Upper lobe of left lung (tissue), 6 donors: ENCODE measurements at regions not wholly inside any gene's neighbourhood (a gene's known extent, or its start where the extent isn't known, plus 50 kb on each side); places are given as distances from the start of the nearest gene placed in this dataset.

Experiments used
- ATAC-seq, 2 donors: fragments of 200-7000 bp; cut with Tn5 transposase; one replicate each; pipeline ENCODE4 v1.9.1; 2022; ENCODE audit warnings: mild to moderate bottlenecking in 2 of 2, moderate library complexity in 2 of 2; ENCODE audit not compliant: low FRiP score in 2 of 2
- DNase-seq, 2 donors: peaks; one replicate each; pipeline ENCODE4 v3.0.0-alpha.2; 2019 to 2020
- H3K27ac ChIP-seq, 4 donors: fragments of 200-600 bp; sonication (generic); one replicate each; pipeline ENCODE4 v1.5.1; 2016 to 2019
- H3K27me3 ChIP-seq, 4 donors: fragments of 200-600 bp; sonication (generic); one replicate each; pipeline ENCODE4 v1.5.1; 2017 to 2019
- H3K36me3 ChIP-seq, 4 donors: fragments of 200-600 bp; sonication (generic); one replicate each; pipeline ENCODE4 v1.5.1; 2016 to 2019
- H3K4me1 ChIP-seq, 4 donors: fragments of 200-600 bp; sonication (generic); one replicate each; pipeline ENCODE4 v1.5.1; 2018 to 2019
- H3K4me3 ChIP-seq, 4 donors: fragments of 200-600 bp; sonication (generic); one replicate each; pipeline ENCODE4 v1.5.1; 2017 to 2019; ENCODE audit warnings: mild to moderate bottlenecking in 2 of 4, moderate library complexity in 1 of 4
- H3K9me3 ChIP-seq, 4 donors: fragments of 200-600 bp; sonication (generic); one replicate each; pipeline ENCODE4 v1.5.1; 2018 to 2019
- EP300 ChIP-seq, 4 donors: sonication (generic); formaldehyde crosslinking; IDR thresholded peaks; one replicate each; pipeline ENCODE4 v1.5.1; 2017; ENCODE audit warnings: antibody characterized with exemption in 4 of 4, control low read depth in 2 of 4
- POLR2A ChIP-seq, 4 donors: fragments of 450-650 bp; IDR thresholded peaks; one replicate each; pipeline ENCODE4 v1.5.1; 2016 to 2017; ENCODE audit warnings: antibody characterized with exemption in 4 of 4, mild to moderate bottlenecking in 2 of 4
- POLR2AphosphoS5 ChIP-seq, 2 donors: sonication (generic); formaldehyde crosslinking; IDR thresholded peaks; one replicate each; pipeline ENCODE4 v1.5.1; 2017; ENCODE audit warnings: antibody characterized with exemption in 2 of 2
- WGBS, 2 donors: methylation state at CpG; one replicate each; pipeline ENCODE4 v1.1.5; 2017 to 2018; 5-methylcytosine and 5-hydroxymethylcytosine counted together
- TF ChIP-seq, protein P1 (sequence below), 6 experiments: fragments of 450-650 bp in 4 of 6; fragments of 200-600 bp in 2 of 6; sonication (generic) in 2 of 6; IDR thresholded peaks; one replicate each; pipeline ENCODE4 v1.5.1; 2016 to 2019; ENCODE audit warnings: antibody characterized with exemption in 6 of 6
- donor health status: DM: no; HTN: no; CAD: no; lungs with moderate emphysema.
- donor health status: DM: no; HTN: yes; CAD: no; lungs with severe emphysema.

DNA sequence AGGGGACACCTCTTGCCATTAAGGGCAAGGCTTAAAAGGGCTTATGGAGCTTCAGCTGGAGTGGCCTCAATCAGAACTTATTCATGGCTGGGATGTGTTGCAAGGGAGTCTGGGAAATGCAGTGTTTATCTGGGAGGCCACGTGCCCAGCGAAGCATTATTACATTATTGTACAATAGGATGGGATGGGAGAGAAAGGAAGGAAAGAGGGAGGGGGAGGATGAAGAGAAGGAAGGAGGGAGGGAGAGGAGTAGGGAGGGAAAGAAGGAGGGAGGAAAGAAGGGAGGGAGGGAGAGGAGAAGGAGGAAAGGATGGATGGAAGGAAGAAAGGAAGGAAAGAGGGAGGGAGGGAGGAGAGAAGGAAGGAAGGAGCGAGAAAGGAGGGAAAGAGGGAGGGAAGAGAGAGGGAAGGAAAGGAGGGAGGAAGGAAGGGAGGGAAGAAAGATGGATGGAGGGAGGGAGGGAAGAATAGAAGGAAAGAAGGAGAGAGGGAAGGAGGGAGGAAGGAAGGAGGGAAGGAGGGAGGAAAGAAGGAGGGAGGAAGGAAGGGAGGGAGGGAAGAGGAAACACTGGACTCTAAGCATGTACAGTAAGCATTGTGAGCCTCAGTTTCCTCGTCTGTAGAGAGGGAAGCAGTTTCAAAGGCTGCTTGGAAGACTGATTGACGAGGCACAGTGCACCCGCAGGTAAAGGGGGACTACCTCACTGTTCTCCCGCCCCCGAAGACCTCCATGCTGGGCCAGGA lies 62.2 kb downstream of the MYEOV start:
- no peak for DNase-seq
- Histone ChIP-seq H3K36me3 (no peaks in the 10 kb centered on the region), H3K4me3 (no peak overlapping the region), H3K27me3 (no peaks in the 10 kb centered on the region), H3K9me3 (peaks cover 0 to 8% (median 0%) of the 10 kb centered on the region in 4 donors), H3K4me1 (no peaks in the 10 kb centered on the region), H3K27ac (no peak overlapping the region)
- TF ChIP-seq, protein P1, sequence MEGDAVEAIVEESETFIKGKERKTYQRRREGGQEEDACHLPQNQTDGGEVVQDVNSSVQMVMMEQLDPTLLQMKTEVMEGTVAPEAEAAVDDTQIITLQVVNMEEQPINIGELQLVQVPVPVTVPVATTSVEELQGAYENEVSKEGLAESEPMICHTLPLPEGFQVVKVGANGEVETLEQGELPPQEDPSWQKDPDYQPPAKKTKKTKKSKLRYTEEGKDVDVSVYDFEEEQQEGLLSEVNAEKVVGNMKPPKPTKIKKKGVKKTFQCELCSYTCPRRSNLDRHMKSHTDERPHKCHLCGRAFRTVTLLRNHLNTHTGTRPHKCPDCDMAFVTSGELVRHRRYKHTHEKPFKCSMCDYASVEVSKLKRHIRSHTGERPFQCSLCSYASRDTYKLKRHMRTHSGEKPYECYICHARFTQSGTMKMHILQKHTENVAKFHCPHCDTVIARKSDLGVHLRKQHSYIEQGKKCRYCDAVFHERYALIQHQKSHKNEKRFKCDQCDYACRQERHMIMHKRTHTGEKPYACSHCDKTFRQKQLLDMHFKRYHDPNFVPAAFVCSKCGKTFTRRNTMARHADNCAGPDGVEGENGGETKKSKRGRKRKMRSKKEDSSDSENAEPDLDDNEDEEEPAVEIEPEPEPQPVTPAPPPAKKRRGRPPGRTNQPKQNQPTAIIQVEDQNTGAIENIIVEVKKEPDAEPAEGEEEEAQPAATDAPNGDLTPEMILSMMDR (IDR thresholded peaks at IDR 0.05), result no peak
- TF ChIP-seq POLR2A (IDR thresholded peaks at IDR 0.05) (no peak), EP300 (IDR thresholded peaks at IDR 0.05) (no peak), POLR2AphosphoS5 (IDR thresholded peaks at IDR 0.05) (no peak)
- 84 to 91% methylated on average over 8 of the region's 8 CpGs for WGBS, 2 donors
- no peak for ATAC-seq

DNA sequence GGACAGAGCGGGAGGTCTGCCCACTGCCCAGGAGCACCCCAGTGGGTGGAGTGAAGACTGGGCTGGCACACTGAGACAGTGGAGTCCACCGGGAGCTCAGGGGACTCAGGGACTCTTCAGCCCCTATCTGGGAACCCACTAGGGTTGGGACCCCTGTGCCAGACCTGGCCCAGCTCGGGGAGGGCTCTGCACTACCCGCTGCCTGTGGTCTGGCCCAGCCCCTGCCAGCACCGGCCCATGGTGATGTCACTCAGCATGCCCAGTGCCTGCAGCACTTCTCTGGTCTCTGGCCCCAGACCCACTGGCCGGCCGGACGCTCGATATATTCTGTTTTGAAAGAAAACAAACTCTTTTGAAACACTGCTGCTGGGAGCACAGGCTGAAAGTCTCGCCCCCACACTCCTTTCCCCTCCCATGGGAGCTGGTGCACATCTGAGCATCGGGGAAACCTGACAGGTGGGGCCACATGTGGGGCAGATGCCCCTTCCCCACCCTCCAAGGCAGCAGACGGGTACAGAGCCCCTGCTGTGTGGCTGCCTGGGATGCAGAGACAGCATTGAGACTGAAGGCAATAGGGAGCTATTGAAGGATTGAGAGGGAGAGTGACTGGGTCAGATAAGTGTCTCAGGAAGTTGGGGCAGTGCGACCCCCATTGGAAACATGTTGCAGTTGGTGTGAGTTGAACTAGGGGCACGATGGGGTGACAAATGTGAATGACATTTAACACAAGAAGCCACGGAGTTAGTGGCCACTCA lies 62.9 kb downstream of the MYEOV start:
- Histone ChIP-seq H3K4me3 (no peak overlapping the region), H3K9me3 (peaks cover 0 to 8% (median 0%) of the 10 kb centered on the region in 4 donors), H3K4me1 (no peaks in the 10 kb centered on the region), H3K27me3 (no peaks in the 10 kb centered on the region), H3K36me3 (no peaks in the 10 kb centered on the region), H3K27ac (no peak overlapping the region)
- WGBS, 2 donors, result 85 to 88% methylated on average over 12 to 15 of the region's 15 CpGs
- peak; percentile 11 to 64 for DNase-seq
- TF ChIP-seq, protein P1 (IDR thresholded peaks at IDR 0.05), result no peak
- TF ChIP-seq POLR2A (IDR thresholded peaks at IDR 0.05), result no peak
- TF ChIP-seq EP300 (IDR thresholded peaks at IDR 0.05), result no peak
- TF ChIP-seq POLR2AphosphoS5 (IDR thresholded peaks at IDR 0.05), result no peak
- ATAC-seq, result no peak

DNA sequence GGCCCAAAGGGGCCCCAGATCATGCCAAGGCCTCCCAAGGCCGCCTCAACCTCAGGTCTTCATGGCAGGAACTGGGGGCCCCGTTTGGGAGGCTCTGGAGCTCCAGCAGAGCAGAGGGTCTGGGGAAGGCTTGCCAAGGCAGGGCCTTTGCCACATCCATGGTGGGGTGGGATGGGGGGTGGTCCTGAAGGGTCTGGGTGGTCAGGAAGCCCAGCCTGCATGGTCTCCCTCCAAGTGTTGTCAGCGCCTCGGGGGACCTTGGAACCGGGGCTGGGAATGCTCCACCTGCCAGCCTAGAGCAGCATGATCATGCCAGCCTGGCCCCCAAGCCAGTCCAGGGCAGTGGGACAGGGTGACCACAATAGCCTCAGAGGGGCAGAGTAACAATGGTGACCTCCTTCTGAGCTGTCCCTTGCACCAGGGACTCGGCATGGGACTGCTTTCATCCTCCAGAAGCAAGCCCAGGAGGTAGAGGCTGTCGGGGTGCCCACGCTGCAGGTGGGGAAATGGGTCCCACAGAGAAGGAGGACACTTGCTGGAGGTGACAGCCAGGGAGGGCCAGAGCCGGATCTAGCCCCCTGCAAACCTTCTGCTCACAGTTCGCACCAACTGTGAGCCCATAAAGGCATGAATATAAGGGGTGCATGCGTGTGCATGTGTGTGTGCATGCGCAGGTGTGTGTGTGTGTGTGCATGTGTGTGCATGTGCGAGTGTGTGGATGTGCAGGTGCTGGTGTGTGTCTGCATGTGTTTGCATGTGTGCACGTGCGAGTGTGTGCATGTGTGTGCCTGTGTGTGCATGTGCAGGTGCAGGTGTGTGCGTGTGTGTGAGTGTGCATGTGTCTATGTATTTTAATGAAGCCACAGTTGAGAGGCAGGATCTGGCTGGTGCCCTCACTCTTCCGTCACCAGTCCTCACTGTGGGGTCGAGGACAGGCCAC lies 63.8 kb downstream of the MYEOV start:
- no peaks in the 10 kb centered on the region for H3K4me1 ChIP-seq
- H3K27me3 ChIP-seq, result no peaks in the 10 kb centered on the region
- H3K36me3 ChIP-seq, result no peaks in the 10 kb centered on the region
- WGBS, 2 donors, result 85 to 90% methylated on average over 13 to 18 of the region's 18 CpGs
- TF ChIP-seq POLR2A (IDR thresholded peaks at IDR 0.05), result no peak
- TF ChIP-seq, protein P1 (IDR thresholded peaks at IDR 0.05), result no peak
- no peak overlapping the region for H3K4me3 ChIP-seq
- no peak for ATAC-seq
- H3K9me3 ChIP-seq, result peaks cover 0 to 8% (median 0%) of the 10 kb centered on the region in 4 donors
- peak in 1 of 2 donors; percentile 17 for DNase-seq
- no peak overlapping the region for H3K27ac ChIP-seq

DNA sequence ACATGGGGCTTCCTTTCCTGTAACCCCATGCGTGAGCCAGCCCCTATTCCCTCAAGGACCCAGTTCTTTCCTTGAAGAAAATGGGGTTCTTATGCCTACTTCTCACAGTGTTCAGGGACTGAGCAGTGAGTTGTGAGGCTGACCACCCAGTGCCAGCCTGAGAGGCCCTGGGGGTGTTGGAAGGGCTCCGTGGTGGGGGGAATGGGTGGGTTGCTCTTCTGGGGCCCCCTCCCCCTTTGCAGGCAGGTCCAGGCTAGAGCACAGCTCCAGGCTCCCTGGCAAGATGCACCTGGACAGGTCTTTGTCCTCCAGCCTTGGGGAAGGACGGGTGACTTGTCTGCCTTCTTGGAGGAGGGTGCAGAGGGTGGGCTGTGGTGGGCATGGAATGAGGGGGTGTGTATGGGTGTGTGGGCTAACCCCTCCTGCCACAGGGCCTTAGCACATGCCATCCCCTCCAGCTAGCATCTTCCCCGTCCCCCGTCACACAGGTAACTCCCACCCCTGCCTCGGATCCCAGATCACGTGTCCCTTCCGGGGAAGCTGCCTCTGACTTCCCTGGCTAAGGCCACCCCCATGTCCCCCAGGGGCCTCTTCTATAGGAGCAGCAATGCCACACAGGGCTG lies 64.6 kb downstream of the MYEOV start:
- 94 to 96% methylated on average over 5 to 7 of the region's 8 CpGs for WGBS, 2 donors
- Histone ChIP-seq H3K9me3 (peaks cover 0 to 8% (median 0%) of the 10 kb centered on the region in 4 donors), H3K27ac (no peak overlapping the region), H3K4me3 (no peak overlapping the region), H3K36me3 (no peaks in the 10 kb centered on the region), H3K27me3 (no peaks in the 10 kb centered on the region), H3K4me1 (no peaks in the 10 kb centered on the region)
- peak in 1 of 2 donors; percentile 10 for DNase-seq
- ATAC-seq, result peak in 1 of 2 donors; percentile 3
- no peak for TF ChIP-seq POLR2AphosphoS5 (IDR thresholded peaks at IDR 0.05)
- TF ChIP-seq, protein P1 (IDR thresholded peaks at IDR 0.05), result no peak
- TF ChIP-seq EP300 (IDR thresholded peaks at IDR 0.05), result no peak
- TF ChIP-seq POLR2A (IDR thresholded peaks at IDR 0.05), result no peak
